Smooth muscle cell (in vitro differentiated cells): ENCODE measurements at regions not wholly inside any gene's neighbourhood (a gene's known extent, or its start where the extent isn't known, plus 50 kb on each side); places are given as distances from the start of the nearest gene placed in this dataset.

Source experiments
- DNase-seq: peaks from one replicate; lab custom pipeline; 2025; ENCODE audit not compliant: unreplicated experiment; lab: John Stamatoyannopoulos, UW
- H2AFZ ChIP-seq: fragments of 200-600 bp; sonication (generic); 2 replicates; pipeline ENCODE4 v1.6.0; 2016; ENCODE audit warnings: antibody characterized with exemption, low read depth, mild to moderate bottlenecking
- H3F3A ChIP-seq: fragments of 200-600 bp; sonication (generic); 2 replicates; pipeline ENCODE4 v1.6.0; 2017; ENCODE audit warnings: antibody characterized with exemption, low read depth
- H3K27ac ChIP-seq: fragments of 200-600 bp; sonication (generic); 2 replicates; pipeline ENCODE4 v1.5.1; 2016; ENCODE audit warnings: low read depth, mild to moderate bottlenecking
- H3K27me3 ChIP-seq: fragments of 200-600 bp; sonication (generic); 2 replicates; pipeline ENCODE4 v1.6.1; 2016; ENCODE audit warnings: low read depth, mild to moderate bottlenecking
- H3K36me3 ChIP-seq: fragments of 200-600 bp; sonication (generic); 2 replicates; pipeline ENCODE4 v1.5.1; 2016; ENCODE audit warnings: low read depth
- H3K4me1 ChIP-seq: fragments of 200-600 bp; sonication (generic); 2 replicates; pipeline ENCODE4 v1.5.1; 2016; ENCODE audit warnings: low read depth
- H3K4me2 ChIP-seq: fragments of 200-600 bp; sonication (generic); 2 replicates; pipeline ENCODE4 v1.6.0; 2016; ENCODE audit warnings: mild to moderate bottlenecking
- H3K4me3 ChIP-seq: fragments of 200-600 bp; sonication (generic); 2 replicates; pipeline ENCODE4 v1.5.1; 2016; ENCODE audit warnings: mild to moderate bottlenecking
- H3K79me2 ChIP-seq: fragments of 200-600 bp; sonication (generic); 2 replicates; pipeline ENCODE4 v1.6.0; 2016; ENCODE audit warnings: low read depth, mild to moderate bottlenecking
- H3K9ac ChIP-seq: fragments of 200-600 bp; sonication (generic); 2 replicates; pipeline ENCODE4 v1.6.0; 2016; ENCODE audit warnings: low read depth
- H3K9me3 ChIP-seq: fragments of 200-600 bp; sonication (generic); replicated peaks from 2 replicates; pipeline ENCODE4 v1.5.1; 2016; ENCODE audit warnings: low read depth
- H4K20me1 ChIP-seq: fragments of 200-600 bp; sonication (generic); 2 replicates; pipeline ENCODE4 v1.6.0; 2016; ENCODE audit warnings: low read depth
- CTCF ChIP-seq: fragments of 200-600 bp; sonication (generic); IDR thresholded peaks from 2 replicates; pipeline ENCODE4 v1.5.1; 2017; ENCODE audit warnings: borderline replicate concordance, mild to moderate bottlenecking, antibody characterized with exemption; ENCODE audit not compliant: insufficient read depth, poor library complexity, severe bottlenecking
- WGBS: methylation state at CpG from one replicate; pipeline ENCODE4 v1.1.7; 2016; ENCODE audit warnings: low lambda C conversion rate; 5-methylcytosine and 5-hydroxymethylcytosine counted together

- no peak overlapping the region for H3K27ac ChIP-seq
- no peaks in the 10 kb centered on the region for H3K79me2 ChIP-seq
- no peak for TF ChIP-seq CTCF
- H3K27me3 ChIP-seq = no peaks in the 10 kb centered on the region
- no peaks in the 10 kb centered on the region for H3K36me3 ChIP-seq
- H2AFZ ChIP-seq = no peak overlapping the region
- H3K4me1 ChIP-seq = no peaks in the 10 kb centered on the region
- H3K4me3 ChIP-seq = no peak overlapping the region
- H3K4me2 ChIP-seq = no peak overlapping the region
- no peak overlapping the region for H3K9ac ChIP-seq
- no peaks in the 10 kb centered on the region for H4K20me1 ChIP-seq
- H3F3A ChIP-seq = no peaks in the 10 kb centered on the region
- 95% methylated on average over 2 of the region's 2 CpGs for WGBS
- no peak for DNase-seq
- H3K9me3 ChIP-seq = no peaks in the 10 kb centered on the region
Observed at GRCh38 chr13:63427170-63427569, 2011.5 kb upstream of the PCDH20 start.

GRCh38 chr13:63425131-63425530, 2009.5 kb upstream of the PCDH20 start:
- no peak overlapping the region for H3K4me3 ChIP-seq
- H3K79me2 ChIP-seq = no peaks in the 10 kb centered on the region
- no peaks in the 10 kb centered on the region for H3K27me3 ChIP-seq
- no peaks in the 10 kb centered on the region for H4K20me1 ChIP-seq
- H2AFZ ChIP-seq = no peak overlapping the region
- WGBS = 71% methylated on average over 2 of the region's 2 CpGs
- H3K36me3 ChIP-seq = no peaks in the 10 kb centered on the region
- no peak overlapping the region for H3K9ac ChIP-seq
- H3K4me1 ChIP-seq = no peaks in the 10 kb centered on the region
- DNase-seq = no peak
- H3K9me3 ChIP-seq = no peaks in the 10 kb centered on the region
- no peak for TF ChIP-seq CTCF
- no peaks in the 10 kb centered on the region for H3F3A ChIP-seq
- no peak overlapping the region for H3K4me2 ChIP-seq
- H3K27ac ChIP-seq = no peak overlapping the region

- H3K27me3 ChIP-seq = no peaks in the 10 kb centered on the region
- H3K4me2 ChIP-seq = no peak overlapping the region
- H3K27ac ChIP-seq = no peak overlapping the region
- no peaks in the 10 kb centered on the region for H4K20me1 ChIP-seq
- no peak for TF ChIP-seq CTCF
- H3K9ac ChIP-seq = no peak overlapping the region
- H3K79me2 ChIP-seq = no peaks in the 10 kb centered on the region
- no peak overlapping the region for H2AFZ ChIP-seq
- no peaks in the 10 kb centered on the region for H3K36me3 ChIP-seq
- no peak for DNase-seq
- H3K4me1 ChIP-seq = no peaks in the 10 kb centered on the region
- H3K4me3 ChIP-seq = no peak overlapping the region
- no peaks in the 10 kb centered on the region for H3F3A ChIP-seq
- H3K9me3 ChIP-seq = no peaks in the 10 kb centered on the region
- WGBS = 83% methylated on average over 3 of the region's 3 CpGs
Observed at GRCh38 chr13:63421123-63421522, 2005.5 kb upstream of the PCDH20 start.

GRCh38 chr13:63420685-63421084, 2005.0 kb upstream of the PCDH20 start:
- no peaks in the 10 kb centered on the region for H3K9me3 ChIP-seq
- no peaks in the 10 kb centered on the region for H3K4me1 ChIP-seq
- DNase-seq = no peak
- no peak overlapping the region for H3K9ac ChIP-seq
- TF ChIP-seq CTCF = no peak
- H3K27me3 ChIP-seq = no peaks in the 10 kb centered on the region
- H3K4me3 ChIP-seq = no peak overlapping the region
- no peaks in the 10 kb centered on the region for H3F3A ChIP-seq
- H3K4me2 ChIP-seq = no peak overlapping the region
- H3K36me3 ChIP-seq = no peaks in the 10 kb centered on the region
- H3K79me2 ChIP-seq = no peaks in the 10 kb centered on the region
- no peak overlapping the region for H2AFZ ChIP-seq
- no peaks in the 10 kb centered on the region for H4K20me1 ChIP-seq
- no peak overlapping the region for H3K27ac ChIP-seq
